Peyer's patch (tissue), 4 donors: ENCODE measurements at regions not wholly inside any gene's neighbourhood (a gene's known extent, or its start where the extent isn't known, plus 50 kb on each side); places are given as distances from the start of the nearest gene placed in this dataset.
"Not testable (repeated sequence)": the region's sequence is repeated elsewhere in the genome, so short reads cannot be mapped to it uniquely, and the experiment has no call there.

Experiments
- CTCF ChIP-seq, 6 experiments: fragments of 450-650 bp in 4 of 6; fragments of 200-600 bp in 2 of 6; sonication (generic) in 1 of 6; IDR thresholded peaks; one replicate each; pipeline ENCODE4 v1.5.1; 2017 to 2019; ENCODE audit warnings: antibody characterized with exemption in 6 of 6, mild to moderate bottlenecking in 3 of 6, moderate library complexity in 1 of 6
- POLR2A ChIP-seq, 2 donors: fragments of 450-650 bp; IDR thresholded peaks; one replicate each; pipeline ENCODE4 v1.5.1; 2017; ENCODE audit warnings: antibody characterized with exemption in 2 of 2, mild to moderate bottlenecking in 2 of 2, moderate library complexity in 2 of 2

DNA sequence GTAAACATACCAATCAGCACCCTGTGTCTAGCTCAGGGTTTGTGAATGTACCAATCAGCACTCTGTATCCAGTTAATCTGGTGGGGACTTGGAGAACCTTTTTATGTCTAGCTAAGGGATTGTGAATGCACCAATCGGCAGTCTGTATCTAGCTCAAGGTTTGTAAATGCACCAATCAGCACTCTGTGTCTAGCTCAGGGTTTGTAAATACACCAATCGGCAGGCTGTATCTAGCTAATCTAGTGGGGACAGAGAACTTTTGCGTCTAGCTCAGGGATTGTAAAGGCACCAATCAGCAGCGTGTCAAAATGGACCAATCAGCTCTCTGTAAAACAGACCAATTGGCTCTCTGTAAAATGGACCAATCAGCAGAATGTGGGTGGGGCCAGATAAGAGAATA, 126.7 kb upstream of the MYO10 start:
- not testable (repeated sequence) for TF ChIP-seq CTCF, POLR2A (IDR thresholded peaks at IDR 0.05)
